Right ventricle myocardium superior (tissue), 1 donor: ENCODE measurements at regions not wholly inside any gene's neighbourhood (a gene's known extent, or its start where the extent isn't known, plus 50 kb on each side); places are given as distances from the start of the nearest gene placed in this dataset.
"Not testable (repeated sequence)": the region's sequence is repeated elsewhere in the genome, so short reads cannot be mapped to it uniquely, and the experiment has no call there.

Experiments used
- ATAC-seq: fragments of 200-7000 bp; cut with Tn5 transposase; one replicate; pipeline ENCODE4 v1.9.1; 2020; ENCODE audit warnings: mild to moderate bottlenecking; ENCODE audit not compliant: poor library complexity
- DNase-seq: peaks from one replicate; pipeline ENCODE4 v3.0.0-alpha.2; 2020
- intact Hi-C: fragments of 100-400 bp; cut with DNase I; formaldehyde crosslinking; loops from one replicate; pipeline ENCODE4 v1.11.2; 2022
- donor health status: DM: no; HTN: yes; CAD: no; lungs with severe emphysema.

DNA sequence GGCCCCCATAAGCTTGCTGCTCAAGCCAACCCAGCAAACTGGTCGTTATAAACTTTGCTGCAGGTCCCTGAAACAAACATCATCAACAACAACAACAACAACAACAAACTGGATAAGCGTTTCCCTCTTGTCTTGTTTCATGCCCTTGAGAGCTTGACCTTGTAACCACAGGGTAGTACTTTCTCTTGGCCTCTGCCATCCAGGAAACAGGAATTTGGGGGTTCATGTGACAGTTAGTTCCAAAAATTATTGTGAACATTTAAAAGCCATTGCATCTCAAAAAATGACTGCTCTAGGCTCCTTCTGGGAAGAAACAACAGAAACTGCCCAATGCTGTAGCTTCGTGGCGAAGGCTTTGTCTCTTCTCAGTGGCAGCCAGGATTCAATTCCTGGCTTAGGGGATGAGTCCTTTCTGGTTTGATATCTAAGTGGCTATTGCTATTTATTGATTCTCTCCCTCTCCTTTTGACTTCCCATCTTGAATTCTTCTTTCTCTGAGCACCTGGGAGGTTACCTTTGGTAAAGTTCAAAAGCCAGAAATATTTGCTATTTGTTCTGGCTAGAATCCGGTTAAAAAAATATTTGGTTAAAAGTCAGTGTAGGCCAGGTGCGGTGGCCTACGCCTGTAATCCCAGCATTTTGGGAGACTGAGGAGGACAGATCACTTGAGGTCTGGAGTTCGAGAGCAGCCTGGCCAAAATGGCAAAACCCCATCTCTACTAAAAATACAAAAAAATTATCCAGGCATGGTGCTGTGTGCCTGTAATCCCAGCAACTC, 52.0 kb upstream of the CPM start:
- intact Hi-C loops = no loop called here
- no peak for DNase-seq
- no peak for ATAC-seq

DNA sequence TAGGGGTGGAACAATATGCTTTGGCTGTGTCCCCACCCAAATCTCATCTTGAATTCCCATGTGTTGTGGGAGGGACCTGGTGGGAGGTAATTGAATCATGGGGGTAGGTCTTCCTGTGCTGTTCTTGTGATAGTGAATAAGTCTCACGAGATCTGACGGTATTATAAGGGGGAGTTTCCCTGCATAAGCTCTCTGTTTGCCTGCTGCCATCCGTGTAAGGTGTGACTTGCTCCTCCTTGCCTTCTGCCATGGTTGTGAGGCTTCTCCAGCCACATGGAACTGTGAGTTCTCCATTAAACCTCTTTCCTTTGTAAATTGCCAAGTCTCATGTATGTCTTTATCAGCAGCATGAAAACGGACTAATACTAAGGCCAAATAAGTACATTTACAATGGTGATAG, 64.6 kb upstream of the CPM start:
- intact Hi-C loops, DNase-seq, ATAC-seq: not testable (repeated sequence)

DNA sequence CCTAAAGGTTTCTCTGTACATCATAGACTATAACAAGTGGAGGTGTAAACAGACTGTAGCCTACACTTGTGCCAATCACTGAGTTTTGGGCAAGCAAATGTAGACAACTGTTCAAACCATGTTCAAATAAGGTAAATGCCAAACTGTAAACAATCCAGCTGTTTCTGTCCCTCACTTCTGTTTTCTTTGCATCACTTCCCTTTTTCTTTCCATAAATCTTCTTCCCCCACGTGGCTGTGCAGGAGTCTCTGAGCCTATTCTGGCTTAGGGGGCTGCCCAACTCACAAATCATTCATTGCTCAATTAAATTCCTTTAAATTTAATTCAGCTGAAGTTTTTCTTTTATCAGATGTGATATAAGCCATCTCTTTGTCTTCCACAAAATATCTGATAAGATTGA, 65.1 kb upstream of the CPM start:
- intact Hi-C loops = no loop called here
- no peak for ATAC-seq
- DNase-seq = no peak

DNA sequence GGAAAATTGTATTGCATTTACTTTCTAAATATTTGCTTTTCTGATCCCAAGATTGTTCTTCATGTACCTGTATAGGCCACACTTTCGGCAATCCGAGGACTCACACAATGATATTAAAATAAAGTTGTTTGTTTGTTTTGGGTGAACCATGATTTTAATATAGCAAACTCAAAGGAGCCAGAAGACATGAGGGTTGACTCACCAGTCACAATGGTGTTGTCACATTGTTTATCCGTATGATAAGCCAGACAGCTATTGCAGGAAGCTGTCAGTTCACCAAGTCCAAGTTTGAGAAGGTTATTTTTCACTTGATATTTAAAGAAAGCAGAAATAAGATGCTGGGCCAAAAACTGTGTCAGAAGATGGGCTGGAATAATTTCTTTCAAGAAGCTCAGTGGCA, 67.1 kb upstream of the CPM start:
- no peak for ATAC-seq
- intact Hi-C loops = no loop called here
- no peak for DNase-seq

DNA sequence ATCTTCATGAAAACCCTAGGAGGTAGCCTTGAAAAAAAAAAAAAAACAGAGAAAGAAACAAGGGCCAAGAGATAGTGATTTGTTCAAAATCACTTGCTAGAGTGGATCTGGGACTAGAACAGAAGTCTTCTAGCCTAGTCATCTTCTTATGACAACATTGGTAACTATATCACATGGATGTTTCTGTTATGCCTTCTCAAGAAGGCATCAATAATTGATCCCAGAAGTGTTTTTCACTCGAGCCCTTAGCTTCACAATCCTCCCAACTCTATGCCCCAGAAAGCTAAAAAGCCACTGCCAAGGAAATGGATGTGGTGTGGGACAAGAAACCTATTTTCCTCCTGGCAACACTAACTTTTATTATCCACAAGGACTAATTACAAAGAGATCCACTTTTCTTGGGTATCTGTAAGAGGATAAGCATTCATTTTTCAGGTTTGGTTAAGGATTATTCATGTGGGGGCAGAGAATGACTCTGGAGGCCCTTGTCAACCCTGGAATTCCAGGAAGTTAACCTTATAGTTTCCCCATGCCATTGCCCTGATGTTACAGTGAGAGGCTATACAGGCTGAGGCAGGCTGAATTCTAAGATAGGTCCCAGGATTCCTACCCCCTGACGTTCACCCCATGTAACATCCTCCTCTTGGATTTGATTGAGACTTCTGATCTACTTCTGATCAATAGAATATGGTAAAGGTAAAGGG, 67.7 kb upstream of the CPM start:
- intact Hi-C loops = no loop called here
- no peak for DNase-seq
- ATAC-seq = no peak

DNA sequence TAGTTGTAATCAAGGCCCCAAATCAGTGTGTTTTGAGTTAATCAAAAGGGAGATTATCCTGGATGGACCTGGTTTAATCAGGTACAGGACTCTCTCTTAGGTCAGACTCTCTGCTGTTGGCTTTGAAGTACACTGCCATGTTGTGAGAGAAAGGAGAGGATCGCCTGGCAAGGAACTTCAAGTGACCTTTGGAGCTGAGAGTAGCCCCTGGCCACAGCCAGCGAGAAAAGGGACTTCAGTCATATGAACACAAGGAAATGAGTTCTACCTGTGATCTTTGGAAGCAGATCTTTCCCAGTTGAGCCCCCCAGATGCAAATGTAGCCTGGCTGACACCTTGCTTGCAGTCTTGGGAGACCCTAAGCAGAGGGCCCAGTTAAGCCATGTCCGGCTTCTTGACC, 68.3 kb upstream of the CPM start:
- ATAC-seq (no peak), DNase-seq (no peak)
- intact Hi-C loops = no loop called here

DNA sequence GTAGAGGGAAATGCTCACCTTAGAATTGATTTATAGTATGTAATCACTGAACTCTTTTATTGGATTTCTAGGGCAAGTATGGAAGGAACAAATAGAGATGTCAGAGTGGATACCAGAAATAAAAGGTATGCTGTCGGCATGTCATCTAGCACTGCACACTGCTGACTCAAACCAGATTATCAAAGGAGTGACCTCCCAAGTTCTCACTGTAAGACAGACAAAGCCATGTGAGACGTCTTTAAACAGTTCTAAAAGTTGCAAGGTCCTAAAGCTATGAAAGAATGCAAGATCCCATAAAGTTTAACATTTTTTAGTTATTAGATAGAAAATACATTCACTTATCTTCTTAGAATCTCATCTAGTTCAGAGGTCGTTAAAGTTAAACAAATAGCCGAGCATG, 70.0 kb upstream of the CPM start:
- ATAC-seq (no peak), DNase-seq (no peak)
- intact Hi-C loops = no loop called here

DNA sequence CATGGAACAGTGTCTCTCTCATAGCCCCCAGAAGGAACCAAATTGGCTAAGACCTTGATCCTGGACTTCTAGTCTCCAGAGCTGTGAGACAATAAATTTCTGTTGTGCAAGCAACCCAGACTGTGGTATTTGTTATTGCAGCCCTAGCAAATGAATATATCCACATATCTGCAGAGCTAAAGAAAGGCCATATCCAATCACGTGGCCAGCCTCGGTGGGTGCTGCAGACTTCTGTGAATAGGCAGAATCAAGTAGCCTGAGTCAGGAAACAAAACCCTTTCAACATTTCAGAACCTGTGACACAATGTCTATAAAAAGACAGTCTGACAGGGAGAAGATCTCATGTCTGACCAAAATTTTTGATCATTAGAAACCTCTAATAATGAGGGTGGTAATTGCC, 71.0 kb upstream of the CPM start:
- ATAC-seq (no peak), DNase-seq (no peak)
- intact Hi-C loops = no loop called here

DNA sequence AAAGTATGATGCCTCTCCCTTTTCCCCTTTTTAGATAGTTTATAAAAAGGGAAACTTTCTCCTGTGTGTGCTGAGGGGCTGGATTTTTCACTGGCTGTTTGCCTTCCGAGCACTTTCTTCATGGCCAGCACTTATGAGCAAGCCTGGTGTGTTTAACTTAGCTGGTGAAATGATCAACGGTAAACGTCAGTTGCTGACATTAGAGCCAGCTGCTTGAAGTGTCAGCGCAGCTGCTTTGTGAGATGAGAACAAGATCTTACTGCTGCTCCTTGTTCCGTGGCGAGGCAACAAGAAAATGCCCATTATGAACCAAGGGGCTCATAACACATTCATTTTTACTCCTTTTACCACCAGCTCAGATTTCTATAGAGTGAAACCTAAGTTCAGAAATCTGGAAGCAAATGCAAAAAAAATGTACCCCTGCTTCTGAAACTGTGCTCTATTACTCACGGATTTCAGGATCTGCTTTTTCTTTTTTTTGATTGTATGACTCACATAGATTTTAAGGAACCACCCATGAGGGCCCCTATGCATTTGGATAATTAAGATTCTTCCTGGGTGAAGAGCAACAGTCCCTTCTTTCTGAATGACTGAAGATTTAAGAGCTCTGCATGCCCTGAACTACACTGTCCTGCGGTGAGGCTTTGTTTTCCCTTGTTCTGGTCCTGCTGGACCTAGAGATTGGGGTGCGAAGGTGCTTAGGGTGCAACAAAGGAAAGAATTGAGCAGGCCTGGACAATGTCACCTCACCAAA, 74.3 kb upstream of the CPM start:
- DNase-seq (no peak), ATAC-seq (peak; percentile 74)
- intact Hi-C loops = no loop called here

DNA sequence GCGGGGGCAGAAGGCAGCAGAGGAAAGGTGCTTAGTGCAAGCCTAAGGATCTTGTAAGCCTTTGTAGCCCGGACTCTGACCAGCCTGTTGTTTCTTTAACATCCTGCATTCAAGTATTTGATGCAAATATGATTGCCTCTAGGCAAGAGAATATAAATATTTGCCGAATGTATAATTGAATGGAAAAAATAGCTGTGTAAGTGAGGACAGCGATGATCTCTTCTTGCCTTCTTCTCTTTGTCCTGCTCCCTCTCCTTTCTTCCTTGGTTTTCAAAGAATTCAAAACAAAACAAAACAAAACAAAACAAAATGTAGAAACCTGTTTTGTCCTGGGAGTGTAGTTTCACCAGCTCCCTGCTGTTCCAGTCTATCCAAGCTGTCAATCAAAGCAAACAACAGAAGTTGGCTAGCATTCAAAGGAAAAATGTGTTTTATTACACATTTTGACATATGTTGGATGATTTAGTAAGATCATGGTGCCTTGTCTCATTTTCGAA, 74.9 kb upstream of the CPM start:
- intact Hi-C loops = no loop called here
- no peak for ATAC-seq
- no peak for DNase-seq

DNA sequence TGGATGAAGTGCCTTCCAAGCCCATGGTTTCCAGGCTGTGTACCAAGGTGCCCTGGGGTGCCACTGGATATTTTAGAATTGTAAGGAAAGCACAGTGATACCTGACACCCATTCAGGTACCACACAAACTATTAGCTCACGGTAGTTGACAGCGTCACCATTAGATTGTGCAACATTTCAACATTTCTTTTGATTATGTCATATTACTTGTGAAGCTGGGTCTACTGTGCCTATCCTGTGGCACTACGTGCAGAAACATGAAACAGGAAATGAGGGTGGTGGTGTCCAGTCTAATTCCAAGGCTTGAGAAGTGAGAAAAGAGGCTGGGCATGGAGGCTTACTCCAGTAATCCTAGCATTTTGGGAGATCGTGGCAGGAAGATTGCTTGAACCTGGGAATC, 75.5 kb upstream of the CPM start:
- peak; percentile 20 for ATAC-seq
- intact Hi-C loops = no loop called here
- DNase-seq = no peak

DNA sequence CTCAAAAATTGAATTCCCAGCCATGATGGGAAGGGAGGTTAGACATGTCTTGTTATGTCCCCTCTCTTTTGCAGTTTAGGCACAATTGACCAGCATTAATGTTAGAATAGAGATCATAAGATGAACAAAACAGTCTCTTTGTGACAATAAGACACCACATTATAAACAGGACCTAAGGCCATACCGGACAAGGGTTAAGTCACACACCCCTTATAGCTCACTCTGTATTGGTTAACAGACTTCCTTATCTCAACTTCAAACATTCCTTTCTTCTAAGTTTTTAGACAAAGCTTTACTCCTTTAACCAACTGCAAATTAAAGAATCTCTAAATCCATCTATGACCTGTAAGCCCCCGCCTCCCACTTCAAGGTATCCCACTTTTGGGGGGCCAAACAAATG, 81.1 kb upstream of the CPM start:
- no peak for ATAC-seq
- no peak for DNase-seq
- intact Hi-C loops = no loop called here

DNA sequence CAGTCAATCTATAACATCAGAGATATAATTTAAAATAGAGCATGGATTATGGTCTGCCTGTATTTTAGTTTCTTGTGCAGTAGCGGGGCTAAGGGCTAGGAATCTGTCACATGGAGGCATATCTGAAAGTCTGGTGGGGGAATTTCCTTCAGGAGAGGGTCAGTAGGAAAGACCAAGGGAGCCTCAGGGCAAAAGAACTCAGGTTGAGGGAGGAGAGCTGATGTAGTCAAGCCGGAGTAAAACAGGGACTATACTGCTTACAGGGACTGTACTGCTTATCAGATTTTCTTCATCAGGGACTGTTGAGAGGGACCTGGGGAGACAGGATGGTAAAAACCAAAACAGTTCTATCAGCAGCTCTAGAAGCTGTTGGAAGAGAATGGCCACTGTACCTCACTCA, 82.0 kb upstream of the CPM start:
- ATAC-seq (no peak), DNase-seq (no peak)
- intact Hi-C loops = no loop called here

DNA sequence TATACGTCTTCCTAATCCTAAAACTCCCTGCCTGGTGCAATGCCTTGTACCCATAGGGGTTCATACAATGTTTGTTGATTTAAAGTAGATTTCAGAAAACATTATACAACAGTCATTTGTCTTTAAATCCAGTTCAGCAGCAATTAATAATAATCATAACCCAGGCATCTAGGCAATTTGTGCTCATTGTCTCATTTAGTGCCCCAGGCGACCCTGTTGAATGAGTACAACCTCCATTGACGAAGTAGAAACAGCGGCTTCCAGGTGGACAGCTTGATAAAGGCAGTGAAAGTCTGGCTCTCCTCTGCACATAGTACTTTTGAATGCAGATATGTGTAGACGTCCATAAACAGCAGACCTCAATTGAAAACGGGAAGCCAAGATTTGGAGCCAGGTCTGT, 82.9 kb upstream of the CPM start:
- intact Hi-C loops = no loop called here
- ATAC-seq = no peak
- DNase-seq = no peak

DNA sequence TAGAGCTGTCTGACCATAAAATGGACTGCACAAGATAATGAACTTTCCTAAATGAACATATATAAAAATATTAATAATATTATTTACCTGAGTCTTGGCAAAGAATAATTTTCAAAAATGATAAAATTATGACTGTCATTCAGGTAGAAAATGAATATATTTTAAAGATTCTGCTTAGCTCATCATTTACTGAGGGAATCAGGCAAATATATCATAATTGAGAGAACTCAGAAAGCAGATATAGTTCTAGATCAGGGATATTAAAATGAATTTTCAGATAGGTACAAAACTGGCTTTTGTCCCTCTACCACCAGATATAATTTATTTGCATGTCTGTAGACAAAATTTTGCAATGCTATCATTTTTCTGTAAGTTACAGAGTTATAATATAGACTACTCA, 86.1 kb upstream of the CPM start:
- DNase-seq (no peak), ATAC-seq (no peak)
- intact Hi-C loops = no loop called here

DNA sequence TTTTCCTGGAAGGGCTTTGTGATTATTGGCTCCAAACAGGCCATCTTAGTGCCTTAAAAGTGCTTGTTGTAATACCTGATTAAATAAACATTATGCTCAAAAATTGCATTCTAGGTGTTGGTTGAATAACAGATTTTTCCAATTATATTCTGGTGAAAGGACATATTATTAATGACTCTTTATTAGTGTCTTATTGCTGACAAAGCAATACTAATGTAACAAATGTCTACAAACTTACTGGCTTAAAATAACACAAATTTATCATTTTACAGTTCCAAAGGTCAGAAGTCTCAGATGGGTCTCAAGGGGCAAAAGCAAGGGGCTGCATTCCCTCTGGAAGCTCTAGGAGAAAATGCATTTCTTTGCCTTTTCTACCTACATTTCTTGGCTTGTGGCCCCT, 86.9 kb upstream of the CPM start:
- intact Hi-C loops = no loop called here
- ATAC-seq (no peak), DNase-seq (no peak)

DNA sequence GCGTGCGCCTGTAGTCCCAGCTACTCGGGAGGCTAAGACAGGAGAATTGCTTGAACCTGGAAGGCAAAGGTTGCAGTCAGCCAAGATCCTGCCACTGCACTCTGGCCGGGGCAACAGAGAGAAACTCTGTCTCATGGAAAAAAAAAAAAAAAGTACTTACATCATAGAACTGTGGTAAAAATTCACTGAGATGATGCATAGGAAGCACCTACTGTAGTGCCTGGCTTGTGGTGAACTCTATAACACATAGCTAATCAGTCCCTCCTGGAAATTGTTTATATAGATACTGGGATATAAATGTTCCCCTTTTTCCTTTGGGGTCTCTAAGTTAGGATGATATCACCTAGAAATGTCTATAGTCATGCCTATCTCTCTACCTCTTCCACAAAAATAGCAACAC, 89.7 kb upstream of the CPM start:
- ATAC-seq (no peak), DNase-seq (no peak)
- intact Hi-C loops = no loop called here

DNA sequence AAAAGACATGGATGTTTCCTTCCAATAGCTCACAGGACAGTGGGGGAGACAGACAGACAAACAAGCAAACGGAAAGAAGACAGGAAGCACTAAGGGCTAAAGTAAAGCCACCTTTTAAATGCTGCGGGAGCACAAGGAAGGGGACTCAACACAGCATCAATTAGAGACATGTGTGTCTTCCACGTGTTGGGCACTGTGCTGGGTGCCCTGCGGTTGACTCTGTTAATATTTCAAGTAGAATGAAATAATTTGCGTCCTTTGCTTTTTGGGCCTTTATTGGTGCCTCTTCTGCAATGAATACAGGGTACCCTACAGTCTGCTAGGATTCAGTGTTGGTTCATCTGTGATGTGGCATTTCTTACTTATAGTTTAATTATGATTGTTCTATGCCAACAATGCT, 90.9 kb upstream of the CPM start:
- no peak for ATAC-seq
- intact Hi-C loops = no loop called here
- no peak for DNase-seq

DNA sequence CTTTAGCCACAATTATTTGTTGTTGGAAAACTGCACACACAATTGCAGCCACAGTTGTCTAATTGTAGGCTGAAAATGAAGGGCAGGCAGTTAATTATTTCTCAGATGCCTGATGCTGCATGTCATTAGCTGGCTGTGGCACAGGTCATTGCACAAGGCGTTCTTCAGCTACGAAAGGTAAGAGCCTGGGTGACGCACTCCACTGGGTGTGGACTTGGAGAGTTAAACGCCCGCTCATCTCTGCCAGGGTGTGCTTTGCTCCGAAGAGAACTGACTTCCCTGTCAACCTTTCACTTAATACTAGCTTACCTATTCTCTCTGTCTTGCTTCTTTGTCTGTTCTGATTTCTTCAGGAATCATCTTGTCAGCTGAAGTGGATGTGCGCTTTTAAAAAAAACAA, 91.4 kb upstream of the CPM start:
- intact Hi-C loops = no loop called here
- DNase-seq (no peak), ATAC-seq (no peak)

DNA sequence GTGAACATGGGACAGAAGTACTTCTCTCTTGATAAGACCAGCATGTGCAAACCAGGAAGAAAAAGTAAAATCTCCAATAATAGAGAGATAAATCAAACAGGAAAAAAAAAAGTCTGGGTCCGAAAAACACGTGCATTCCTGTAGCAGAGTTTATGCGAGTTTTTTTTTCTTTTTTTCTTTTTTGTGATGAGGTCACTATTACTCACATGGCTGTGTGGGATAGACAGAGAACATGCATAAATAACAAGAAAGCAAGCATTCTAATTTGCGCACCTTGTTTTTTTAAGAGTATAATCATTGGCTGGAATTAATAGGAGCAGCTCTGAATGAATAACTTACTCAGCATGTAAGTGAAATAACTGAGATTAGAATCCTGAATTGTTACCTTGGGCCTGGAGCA, 91.9 kb upstream of the CPM start:
- intact Hi-C loops = no loop called here
- ATAC-seq = no peak

More for the DNA sequence above, 91.9 kb upstream of the CPM start:
- no peak for DNase-seq
